ENCODE measurements at regions not wholly inside any gene's neighbourhood (a gene's known extent, or its start where the extent isn't known, plus 50 kb on each side); places are given as distances from the start of the nearest gene placed in this dataset.

DNA sequence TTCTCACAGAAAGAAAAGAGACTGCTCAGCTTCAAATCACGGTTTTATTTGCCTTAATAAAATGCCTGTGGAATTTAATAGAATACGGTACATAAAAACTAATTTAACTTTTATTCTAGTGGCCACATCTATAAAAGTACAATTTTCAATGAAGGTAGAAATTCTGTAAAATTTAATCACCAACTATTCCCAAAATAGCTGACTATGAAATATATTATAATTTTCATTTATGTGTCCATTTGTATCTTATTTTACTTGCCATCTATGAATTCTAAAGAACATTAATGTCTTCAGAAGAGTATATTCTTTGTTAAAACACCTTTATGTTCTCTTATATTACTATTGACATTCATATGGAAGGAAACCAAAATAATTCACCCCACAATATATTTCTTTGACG lies 192.6 kb downstream of the BTBD3 start:
- TF ChIP-seq POLR2A (IDR thresholded peaks at IDR 0.05) = no peak
- TF ChIP-seq, protein P1, sequence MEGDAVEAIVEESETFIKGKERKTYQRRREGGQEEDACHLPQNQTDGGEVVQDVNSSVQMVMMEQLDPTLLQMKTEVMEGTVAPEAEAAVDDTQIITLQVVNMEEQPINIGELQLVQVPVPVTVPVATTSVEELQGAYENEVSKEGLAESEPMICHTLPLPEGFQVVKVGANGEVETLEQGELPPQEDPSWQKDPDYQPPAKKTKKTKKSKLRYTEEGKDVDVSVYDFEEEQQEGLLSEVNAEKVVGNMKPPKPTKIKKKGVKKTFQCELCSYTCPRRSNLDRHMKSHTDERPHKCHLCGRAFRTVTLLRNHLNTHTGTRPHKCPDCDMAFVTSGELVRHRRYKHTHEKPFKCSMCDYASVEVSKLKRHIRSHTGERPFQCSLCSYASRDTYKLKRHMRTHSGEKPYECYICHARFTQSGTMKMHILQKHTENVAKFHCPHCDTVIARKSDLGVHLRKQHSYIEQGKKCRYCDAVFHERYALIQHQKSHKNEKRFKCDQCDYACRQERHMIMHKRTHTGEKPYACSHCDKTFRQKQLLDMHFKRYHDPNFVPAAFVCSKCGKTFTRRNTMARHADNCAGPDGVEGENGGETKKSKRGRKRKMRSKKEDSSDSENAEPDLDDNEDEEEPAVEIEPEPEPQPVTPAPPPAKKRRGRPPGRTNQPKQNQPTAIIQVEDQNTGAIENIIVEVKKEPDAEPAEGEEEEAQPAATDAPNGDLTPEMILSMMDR (IDR thresholded peaks at IDR 0.05) = no peak

Measured in tibial nerve (tissue), 3 donors.